ENCODE measurements at regions not wholly inside any gene's neighbourhood (a gene's known extent, or its start where the extent isn't known, plus 50 kb on each side); places are given as distances from the start of the nearest gene placed in this dataset.
"Not testable (repeated sequence)": the region's sequence is repeated elsewhere in the genome, so short reads cannot be mapped to it uniquely, and the experiment has no call there.

DNA sequence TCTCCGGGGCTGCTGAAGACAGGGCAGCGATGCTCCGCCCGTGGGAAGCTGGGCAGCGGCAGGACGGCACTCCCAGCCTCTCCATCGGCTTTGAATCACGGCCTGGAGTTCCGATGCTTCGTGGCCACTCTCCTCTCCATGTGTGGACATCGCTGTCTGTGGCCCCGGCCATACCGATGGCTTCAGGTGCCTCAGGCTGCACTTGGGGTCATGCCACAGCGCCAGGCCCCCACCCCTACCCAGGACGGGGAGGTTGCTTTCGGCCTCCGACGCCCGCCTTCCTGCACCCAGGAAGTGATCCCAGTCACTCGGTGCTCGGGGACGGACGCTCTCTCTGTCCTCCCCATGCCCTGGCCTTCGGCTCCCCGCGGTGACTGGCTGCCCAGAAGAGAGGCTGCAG, 180.7 kb downstream of the BANP start:
- no peak for ATAC-seq
- no peaks in the 10 kb centered on the region for H3K36me3 ChIP-seq
- no peak overlapping the region for H3K4me3 ChIP-seq
- WGBS, 2 donors (ENCODE audit: low coverage in 1 of 2), result 93 to 100% methylated on average over 1 to 3 of the region's 26 CpGs
- TF ChIP-seq, protein P1, sequence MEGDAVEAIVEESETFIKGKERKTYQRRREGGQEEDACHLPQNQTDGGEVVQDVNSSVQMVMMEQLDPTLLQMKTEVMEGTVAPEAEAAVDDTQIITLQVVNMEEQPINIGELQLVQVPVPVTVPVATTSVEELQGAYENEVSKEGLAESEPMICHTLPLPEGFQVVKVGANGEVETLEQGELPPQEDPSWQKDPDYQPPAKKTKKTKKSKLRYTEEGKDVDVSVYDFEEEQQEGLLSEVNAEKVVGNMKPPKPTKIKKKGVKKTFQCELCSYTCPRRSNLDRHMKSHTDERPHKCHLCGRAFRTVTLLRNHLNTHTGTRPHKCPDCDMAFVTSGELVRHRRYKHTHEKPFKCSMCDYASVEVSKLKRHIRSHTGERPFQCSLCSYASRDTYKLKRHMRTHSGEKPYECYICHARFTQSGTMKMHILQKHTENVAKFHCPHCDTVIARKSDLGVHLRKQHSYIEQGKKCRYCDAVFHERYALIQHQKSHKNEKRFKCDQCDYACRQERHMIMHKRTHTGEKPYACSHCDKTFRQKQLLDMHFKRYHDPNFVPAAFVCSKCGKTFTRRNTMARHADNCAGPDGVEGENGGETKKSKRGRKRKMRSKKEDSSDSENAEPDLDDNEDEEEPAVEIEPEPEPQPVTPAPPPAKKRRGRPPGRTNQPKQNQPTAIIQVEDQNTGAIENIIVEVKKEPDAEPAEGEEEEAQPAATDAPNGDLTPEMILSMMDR (IDR thresholded peaks at IDR 0.05), result no peak
- TF ChIP-seq POLR2AphosphoS5 (IDR thresholded peaks at IDR 0.05) (no peak), EP300 (IDR thresholded peaks at IDR 0.05) (no peak), POLR2A (IDR thresholded peaks at IDR 0.05) (no peak)
- no peak overlapping the region for H3K27ac ChIP-seq
- H3K9me3 ChIP-seq, result no peaks in the 10 kb centered on the region
- no peaks in the 10 kb centered on the region for H3K4me1 ChIP-seq
- H3K27me3 ChIP-seq, result peaks cover 12% of the 10 kb centered on the region

DNA sequence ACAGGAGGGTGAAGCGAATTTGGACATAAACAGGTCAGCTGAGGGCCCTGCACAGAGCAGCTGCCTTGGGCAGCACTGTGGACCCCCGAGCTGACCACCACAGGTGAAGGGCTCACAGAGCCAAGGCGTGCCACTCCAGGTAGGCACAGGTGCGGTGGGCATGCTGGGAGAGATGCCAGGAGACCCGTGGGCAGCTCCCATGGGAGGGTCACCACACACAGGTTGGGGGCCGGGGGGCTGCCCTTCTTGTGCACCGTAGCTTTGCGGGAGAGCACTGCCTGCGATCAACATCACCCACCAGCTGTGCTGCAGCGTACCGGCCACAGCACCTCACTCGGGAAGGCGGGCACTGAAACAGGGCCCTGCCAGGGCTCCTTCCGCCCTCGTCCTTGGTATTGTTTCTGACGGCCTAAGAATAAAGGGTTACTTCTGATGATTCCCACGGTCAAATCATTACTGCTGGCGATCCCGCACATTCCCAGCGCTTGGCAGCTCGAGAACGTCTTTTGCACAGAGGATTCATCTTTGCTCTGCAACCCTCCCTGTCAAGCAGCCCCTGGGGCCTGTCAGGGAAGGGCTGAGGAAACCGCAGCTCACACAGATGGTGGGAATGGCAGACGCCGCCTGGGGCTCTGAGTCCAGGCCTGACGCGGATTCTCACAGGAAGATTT, 181.7 kb downstream of the BANP start:
- TF ChIP-seq EP300 (IDR thresholded peaks at IDR 0.05) (no peak), POLR2AphosphoS5 (IDR thresholded peaks at IDR 0.05) (no peak), POLR2A (IDR thresholded peaks at IDR 0.05) (no peak)
- TF ChIP-seq, protein P1 (IDR thresholded peaks at IDR 0.05), result no peak
- 81 to 93% methylated on average over 6 to 16 of the region's 27 CpGs for WGBS, 2 donors (ENCODE audit: low coverage in 1 of 2)

DNA sequence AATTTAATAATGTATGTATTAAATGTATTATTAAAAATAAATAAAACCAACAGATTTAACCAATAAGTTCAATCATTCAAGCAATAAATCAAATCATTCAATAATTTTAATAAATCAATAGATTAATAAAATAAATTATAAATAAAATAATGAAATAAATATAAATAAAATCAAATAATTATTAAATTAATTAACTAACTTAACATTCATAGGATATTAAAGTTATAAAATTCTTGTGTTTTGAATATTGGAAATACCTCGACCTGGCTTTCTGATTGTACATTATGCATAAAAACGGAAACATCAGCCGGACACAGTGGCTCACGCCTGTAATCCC, 182.2 kb downstream of the BANP start:
- H3K9me3 ChIP-seq, result peaks cover 0 to 8% (median 0%) of the 10 kb centered on the region in 3 donors
- H3K4me3 ChIP-seq, result no peak overlapping the region
- no peak overlapping the region for H3K27ac ChIP-seq
- WGBS, 2 donors (ENCODE audit: low coverage in 1 of 2), result 96 to 100% methylated on average over 1 to 4 of the region's 4 CpGs
- H3K4me1 ChIP-seq, result no peaks in the 10 kb centered on the region
- peaks cover 12% of the 10 kb centered on the region for H3K27me3 ChIP-seq
- H3K36me3 ChIP-seq, result no peaks in the 10 kb centered on the region
- TF ChIP-seq POLR2A (IDR thresholded peaks at IDR 0.05) (no peak), POLR2AphosphoS5 (IDR thresholded peaks at IDR 0.05) (no peak), EP300 (IDR thresholded peaks at IDR 0.05) (no peak)
- TF ChIP-seq, protein P1 (IDR thresholded peaks at IDR 0.05), result no peak
- ATAC-seq, result no peak

More for the DNA sequence above, 181.7 kb downstream of the BANP start:
- peaks cover 12% of the 10 kb centered on the region for H3K27me3 ChIP-seq
- no peaks in the 10 kb centered on the region for H3K4me1 ChIP-seq
- peaks cover 0 to 3% (median 0%) of the 10 kb centered on the region in 3 donors for H3K9me3 ChIP-seq
- no peaks in the 10 kb centered on the region for H3K36me3 ChIP-seq
- H3K4me3 ChIP-seq, result no peak overlapping the region
- H3K27ac ChIP-seq, result no peak overlapping the region
- ATAC-seq, result no peak

DNA sequence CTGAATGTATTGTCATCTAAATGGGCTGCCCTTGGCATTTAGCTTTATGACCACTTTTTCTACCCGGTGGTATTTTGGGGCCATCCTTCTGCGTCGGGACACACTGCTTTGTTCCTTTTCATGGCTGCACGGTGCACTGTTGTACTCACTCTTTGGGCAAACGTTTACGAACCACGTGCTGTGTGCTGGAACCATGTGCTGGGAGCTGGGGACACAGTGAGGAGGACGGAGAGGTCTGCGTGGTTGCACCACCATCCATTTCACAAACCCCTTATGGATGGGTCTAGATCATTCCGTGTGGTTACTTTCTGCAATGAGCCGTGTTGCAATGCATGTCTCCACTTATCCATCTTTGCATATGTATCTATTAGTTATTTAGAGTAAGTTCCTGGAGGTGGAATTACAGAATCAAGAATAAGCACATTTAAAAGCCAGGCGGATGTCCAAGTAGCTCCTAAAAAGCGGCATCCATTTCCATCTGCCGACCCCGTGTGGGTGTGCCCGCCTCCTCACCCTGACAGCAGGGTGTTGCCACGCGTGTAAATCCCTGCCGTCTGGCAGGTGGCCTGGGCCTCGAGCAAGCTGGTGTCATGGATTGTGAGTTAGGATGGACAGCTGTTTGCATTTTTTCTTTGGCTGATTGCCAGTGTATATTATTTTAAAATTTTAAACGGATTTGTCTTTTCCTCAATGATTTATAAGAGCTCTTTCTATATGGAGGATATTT, 183.1 kb downstream of the BANP start:
- not testable (repeated sequence) for H3K27me3 ChIP-seq, H3K4me3 ChIP-seq, H3K27ac ChIP-seq, H3K36me3 ChIP-seq, H3K4me1 ChIP-seq, ATAC-seq
- 60 to 85% methylated on average over 8 to 12 of the region's 21 CpGs for WGBS, 2 donors (ENCODE audit: low coverage in 1 of 2)
- H3K9me3 ChIP-seq, result peaks cover 0 to 17% (median 0%) of the 10 kb centered on the region in 3 donors

DNA sequence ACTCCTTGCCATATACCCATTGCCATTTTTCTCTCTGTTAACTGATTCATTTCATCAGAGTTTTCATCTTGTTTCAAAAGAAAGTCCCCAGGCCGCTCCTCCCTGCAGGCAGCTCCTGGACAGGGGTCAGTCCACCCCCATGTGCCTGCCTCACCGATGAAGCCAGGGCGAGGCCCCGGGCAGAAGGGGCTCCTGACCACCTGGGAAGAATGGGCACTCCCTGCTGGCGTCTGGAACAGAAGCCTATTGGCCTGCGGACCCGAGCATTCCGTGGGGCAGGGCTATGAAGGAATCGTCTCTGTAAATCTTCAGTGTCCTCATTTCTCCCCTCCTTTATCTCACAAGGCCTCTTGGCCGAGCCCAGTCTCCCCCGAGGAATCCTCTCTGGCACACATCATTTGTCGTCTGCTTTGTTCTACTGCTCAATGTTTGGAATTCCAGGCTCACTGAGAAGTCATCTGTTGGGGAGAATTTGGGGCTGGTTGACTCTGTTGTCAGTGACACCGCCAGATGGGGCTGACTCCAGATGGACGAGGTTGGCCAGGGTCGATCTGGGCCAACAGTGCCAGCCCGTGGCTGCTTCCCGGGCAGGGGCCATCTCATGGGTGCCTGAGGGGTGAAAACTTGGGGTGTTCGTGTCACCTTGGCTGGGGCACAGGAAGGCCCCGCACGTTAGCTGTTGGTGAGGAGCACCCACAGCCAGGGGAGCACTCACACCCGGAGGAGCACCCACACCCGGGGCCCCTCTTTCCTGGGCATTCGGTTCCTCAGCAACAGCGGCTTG, 183.9 kb downstream of the BANP start:
- not testable (repeated sequence) for H3K27me3 ChIP-seq, H3K27ac ChIP-seq, H3K36me3 ChIP-seq, H3K4me3 ChIP-seq, H3K4me1 ChIP-seq, ATAC-seq
- WGBS, 2 donors (ENCODE audit: low coverage in 1 of 2), result 10 to 54% methylated on average over 2 to 3 of the region's 24 CpGs
- peaks cover 0 to 24% (median 0%) of the 10 kb centered on the region in 3 donors for H3K9me3 ChIP-seq

DNA sequence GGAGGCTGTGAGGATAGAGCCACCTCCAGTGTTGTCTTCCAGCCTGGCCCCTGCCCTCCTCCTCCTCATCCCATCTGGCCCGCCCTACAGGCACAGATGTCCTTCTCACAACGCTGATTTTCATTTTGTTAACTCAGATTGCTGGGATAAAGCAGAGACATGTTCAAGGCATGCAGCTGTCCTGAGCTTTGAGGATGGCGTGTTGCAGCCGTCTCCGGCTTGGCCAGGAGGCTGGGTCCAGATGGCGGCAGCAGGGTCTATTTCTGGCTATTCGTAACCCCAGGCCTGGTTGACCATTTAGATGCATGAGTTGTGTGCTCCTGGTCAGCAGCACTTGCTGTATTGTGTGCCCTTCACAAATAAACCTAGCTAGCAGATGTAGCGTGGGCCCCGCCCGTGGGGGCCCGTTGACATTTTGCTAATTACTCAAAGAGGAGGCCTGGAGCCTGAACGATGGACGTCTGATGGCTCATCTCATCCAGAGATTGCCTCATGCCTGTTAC, 185.0 kb downstream of the BANP start:
- WGBS, 2 donors (ENCODE audit: low coverage in 1 of 2), result 62% methylated on average over 6 of the region's 13 CpGs; no CpG with 5 or more reads in 1 of the 2 donors
- not testable (repeated sequence) for ATAC-seq, H3K27ac ChIP-seq, H3K4me1 ChIP-seq, H3K36me3 ChIP-seq, H3K4me3 ChIP-seq, H3K27me3 ChIP-seq
- peaks cover 0 to 27% (median 0%) of the 10 kb centered on the region in 3 donors for H3K9me3 ChIP-seq

DNA sequence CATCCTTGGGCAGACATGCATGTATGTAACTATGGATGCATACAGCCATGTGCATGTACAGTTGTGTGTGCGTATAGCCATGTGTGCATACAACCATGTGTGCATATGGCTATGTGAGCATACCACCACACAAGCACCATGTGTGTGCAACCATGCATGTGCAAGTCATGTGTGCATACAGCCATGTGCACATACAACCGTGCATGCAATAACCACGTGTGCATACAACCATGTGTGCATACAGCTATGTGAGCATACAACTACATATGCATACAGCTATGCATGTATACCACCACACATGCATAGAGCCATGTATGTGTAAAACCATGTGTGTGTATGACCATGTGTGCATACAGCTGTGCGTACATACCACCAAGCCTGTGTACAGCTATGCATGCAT, 185.7 kb downstream of the BANP start:
- ATAC-seq, H3K27ac ChIP-seq, H3K36me3 ChIP-seq, H3K27me3 ChIP-seq, H3K4me1 ChIP-seq, H3K4me3 ChIP-seq: not testable (repeated sequence)
- peaks cover 0 to 27% (median 0%) of the 10 kb centered on the region in 3 donors for H3K9me3 ChIP-seq
- 80 to 90% methylated on average over 2 to 3 of the region's 4 CpGs for WGBS, 2 donors (ENCODE audit: low coverage in 1 of 2)

DNA sequence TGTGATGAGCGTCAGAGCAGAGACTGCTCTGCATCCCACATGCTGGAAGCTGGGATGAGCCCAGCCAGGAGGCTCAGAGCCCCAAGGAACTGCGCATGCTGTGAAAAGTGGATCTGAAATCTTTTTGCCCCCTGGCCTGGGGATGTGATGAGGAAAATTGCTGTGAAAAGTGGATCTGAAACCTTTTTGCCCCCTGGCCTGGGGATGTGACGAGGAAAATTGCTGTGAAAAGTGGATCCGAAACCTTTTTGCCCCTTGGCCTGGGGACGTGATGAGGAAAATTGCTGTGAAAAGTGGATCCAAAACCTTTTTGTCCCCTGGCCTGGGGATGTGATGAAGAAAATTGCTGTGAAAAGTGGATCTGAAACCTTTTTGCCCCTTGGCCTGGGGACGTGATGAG, 187.9 kb downstream of the BANP start:
- not testable (repeated sequence) for H3K4me3 ChIP-seq, H3K27me3 ChIP-seq, H3K36me3 ChIP-seq, ATAC-seq, H3K27ac ChIP-seq, H3K4me1 ChIP-seq
- WGBS, 2 donors (ENCODE audit: low coverage in 1 of 2), result 17 to 79% methylated on average over 1 to 2 of the region's 6 CpGs
- H3K9me3 ChIP-seq, result peaks cover 0 to 27% (median 0%) of the 10 kb centered on the region in 3 donors

DNA sequence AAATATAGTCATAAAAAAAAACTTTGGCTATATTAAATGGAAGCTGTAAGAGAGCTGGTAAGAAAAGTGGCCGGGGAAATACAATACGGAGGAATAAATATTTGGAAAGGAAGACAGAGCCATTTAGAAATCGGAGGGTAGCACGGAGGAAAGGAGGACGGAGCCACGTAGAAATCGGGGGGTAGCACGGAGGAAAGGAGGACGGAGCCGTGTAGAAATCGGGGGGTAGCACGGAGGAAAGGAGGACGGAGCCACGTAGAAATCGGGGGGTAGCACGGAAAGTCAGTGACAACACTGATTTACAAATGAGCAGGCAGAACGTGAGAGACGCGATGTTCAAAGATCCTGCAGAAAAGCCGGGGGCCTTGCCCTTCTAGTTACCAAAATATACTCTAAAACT, 189.0 kb downstream of the BANP start:
- not testable (repeated sequence) for H3K4me3 ChIP-seq, ATAC-seq, H3K36me3 ChIP-seq, H3K4me1 ChIP-seq, H3K27me3 ChIP-seq, H3K27ac ChIP-seq
- H3K9me3 ChIP-seq, result peaks cover 0 to 27% (median 0%) of the 10 kb centered on the region in 3 donors
- WGBS, 2 donors (ENCODE audit: low coverage in 1 of 2), result 87 to 90% methylated on average over 7 to 20 of the region's 20 CpGs
